ENCODE measurements at regions not wholly inside any gene's neighbourhood (a gene's known extent, or its start where the extent isn't known, plus 50 kb on each side); places are given as distances from the start of the nearest gene placed in this dataset.

DNA sequence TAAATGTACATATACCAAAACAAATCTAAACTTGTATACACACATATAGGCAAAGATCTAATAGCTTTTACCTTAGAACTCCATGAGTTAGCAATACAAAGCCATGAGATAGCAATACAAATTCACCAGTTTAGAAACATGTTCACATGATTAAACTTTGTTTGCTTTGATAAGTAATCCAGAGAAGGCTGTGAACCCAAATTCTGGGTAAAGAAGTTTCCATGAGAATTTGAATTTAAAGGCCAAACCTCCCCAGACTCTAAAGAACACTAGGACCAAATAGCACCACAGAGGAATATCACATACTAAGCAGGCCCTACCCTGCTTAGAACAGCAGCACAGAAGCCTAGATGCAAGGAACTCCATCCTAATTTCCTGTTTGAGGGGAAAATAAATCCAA, 83.7 kb upstream of the TP63 start (continued):
- TF ChIP-seq, protein P1, sequence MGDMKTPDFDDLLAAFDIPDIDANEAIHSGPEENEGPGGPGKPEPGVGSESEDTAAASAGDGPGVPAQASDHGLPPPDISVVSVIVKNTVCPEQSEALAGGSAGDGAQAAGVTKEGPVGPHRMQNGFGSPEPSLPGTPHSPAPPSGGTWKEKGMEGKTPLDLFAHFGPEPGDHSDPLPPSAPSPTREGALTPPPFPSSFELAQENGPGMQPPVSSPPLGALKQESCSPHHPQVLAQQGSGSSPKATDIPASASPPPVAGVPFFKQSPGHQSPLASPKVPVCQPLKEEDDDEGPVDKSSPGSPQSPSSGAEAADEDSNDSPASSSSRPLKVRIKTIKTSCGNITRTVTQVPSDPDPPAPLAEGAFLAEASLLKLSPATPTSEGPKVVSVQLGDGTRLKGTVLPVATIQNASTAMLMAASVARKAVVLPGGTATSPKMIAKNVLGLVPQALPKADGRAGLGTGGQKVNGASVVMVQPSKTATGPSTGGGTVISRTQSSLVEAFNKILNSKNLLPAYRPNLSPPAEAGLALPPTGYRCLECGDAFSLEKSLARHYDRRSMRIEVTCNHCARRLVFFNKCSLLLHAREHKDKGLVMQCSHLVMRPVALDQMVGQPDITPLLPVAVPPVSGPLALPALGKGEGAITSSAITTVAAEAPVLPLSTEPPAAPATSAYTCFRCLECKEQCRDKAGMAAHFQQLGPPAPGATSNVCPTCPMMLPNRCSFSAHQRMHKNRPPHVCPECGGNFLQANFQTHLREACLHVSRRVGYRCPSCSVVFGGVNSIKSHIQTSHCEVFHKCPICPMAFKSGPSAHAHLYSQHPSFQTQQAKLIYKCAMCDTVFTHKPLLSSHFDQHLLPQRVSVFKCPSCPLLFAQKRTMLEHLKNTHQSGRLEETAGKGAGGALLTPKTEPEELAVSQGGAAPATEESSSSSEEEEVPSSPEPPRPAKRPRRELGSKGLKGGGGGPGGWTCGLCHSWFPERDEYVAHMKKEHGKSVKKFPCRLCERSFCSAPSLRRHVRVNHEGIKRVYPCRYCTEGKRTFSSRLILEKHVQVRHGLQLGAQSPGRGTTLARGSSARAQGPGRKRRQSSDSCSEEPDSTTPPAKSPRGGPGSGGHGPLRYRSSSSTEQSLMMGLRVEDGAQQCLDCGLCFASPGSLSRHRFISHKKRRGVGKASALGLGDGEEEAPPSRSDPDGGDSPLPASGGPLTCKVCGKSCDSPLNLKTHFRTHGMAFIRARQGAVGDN (IDR thresholded peaks at IDR 0.05) = no peak
- TF ChIP-seq, protein P2, sequence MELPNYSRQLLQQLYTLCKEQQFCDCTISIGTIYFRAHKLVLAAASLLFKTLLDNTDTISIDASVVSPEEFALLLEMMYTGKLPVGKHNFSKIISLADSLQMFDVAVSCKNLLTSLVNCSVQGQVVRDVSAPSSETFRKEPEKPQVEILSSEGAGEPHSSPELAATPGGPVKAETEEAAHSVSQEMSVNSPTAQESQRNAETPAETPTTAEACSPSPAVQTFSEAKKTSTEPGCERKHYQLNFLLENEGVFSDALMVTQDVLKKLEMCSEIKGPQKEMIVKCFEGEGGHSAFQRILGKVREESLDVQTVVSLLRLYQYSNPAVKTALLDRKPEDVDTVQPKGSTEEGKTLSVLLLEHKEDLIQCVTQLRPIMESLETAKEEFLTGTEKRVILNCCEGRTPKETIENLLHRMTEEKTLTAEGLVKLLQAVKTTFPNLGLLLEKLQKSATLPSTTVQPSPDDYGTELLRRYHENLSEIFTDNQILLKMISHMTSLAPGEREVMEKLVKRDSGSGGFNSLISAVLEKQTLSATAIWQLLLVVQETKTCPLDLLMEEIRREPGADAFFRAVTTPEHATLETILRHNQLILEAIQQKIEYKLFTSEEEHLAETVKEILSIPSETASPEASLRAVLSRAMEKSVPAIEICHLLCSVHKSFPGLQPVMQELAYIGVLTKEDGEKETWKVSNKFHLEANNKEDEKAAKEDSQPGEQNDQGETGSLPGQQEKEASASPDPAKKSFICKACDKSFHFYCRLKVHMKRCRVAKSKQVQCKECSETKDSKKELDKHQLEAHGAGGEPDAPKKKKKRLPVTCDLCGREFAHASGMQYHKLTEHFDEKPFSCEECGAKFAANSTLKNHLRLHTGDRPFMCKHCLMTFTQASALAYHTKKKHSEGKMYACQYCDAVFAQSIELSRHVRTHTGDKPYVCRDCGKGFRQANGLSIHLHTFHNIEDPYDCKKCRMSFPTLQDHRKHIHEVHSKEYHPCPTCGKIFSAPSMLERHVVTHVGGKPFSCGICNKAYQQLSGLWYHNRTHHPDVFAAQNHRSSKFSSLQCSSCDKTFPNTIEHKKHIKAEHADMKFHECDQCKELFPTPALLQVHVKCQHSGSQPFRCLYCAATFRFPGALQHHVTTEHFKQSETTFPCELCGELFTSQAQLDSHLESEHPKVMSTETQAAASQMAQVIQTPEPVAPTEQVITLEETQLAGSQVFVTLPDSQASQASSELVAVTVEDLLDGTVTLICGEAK (IDR thresholded peaks at IDR 0.05; ENCODE audit: borderline replicate concordance) = no peak
- TF ChIP-seq NR2F1 (conservative IDR thresholded peaks at IDR 0.05) = no peak

DNA sequence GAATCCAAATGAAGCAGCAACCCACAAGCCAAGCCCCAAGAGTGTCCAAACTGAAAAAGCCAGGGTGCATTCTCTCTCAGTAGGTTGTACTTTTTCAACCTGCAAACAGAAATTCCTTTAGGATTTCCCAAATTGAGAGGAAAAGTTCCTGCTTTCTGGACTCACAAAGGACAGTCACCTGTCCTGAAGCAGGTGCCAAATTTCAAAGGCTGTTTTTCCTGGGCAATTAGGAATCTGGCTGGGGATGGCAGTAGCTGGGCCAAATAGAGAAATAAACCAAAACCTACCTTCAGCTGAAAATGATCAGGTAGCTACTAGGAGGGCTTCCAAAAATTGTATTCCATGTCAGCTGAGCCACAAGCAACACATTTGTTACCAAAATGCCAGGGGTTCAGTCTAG, 83.1 kb upstream of the TP63 start:
- no peaks in the 10 kb centered on the region for H4K20me1 ChIP-seq (ENCODE audit: control insufficient read depth, insufficient read depth)
- ChIA-PET RAD21 (ENCODE audit: unreplicated experiment) (no interaction called here), POLR2A (no interaction called here), CTCF (no interaction called here), SMC1A (ENCODE audit: uncharacterized antibody, unreplicated experiment) (interaction anchor here (0.8 kb wide), 1 partner anchor 188 kb away, joined by 3 read pairs; no protein-coding TSS in a partner anchor)
- in situ Hi-C loops (cut with MboI) = no loop called here
- H3K79me2 ChIP-seq (ENCODE audit: control insufficient read depth, insufficient read depth, low read length) = no peaks in the 10 kb centered on the region
- H3K4me2 ChIP-seq (ENCODE audit: control insufficient read depth, insufficient read depth) = no peak overlapping the region
- no peaks in the 10 kb centered on the region for H3K36me3 ChIP-seq (ENCODE audit: control insufficient read depth in 2 of 2, insufficient read depth in 2 of 2, low read length in 1 of 2)
- intact Hi-C loops (cut with micrococcal nuclease; ENCODE audit: unreplicated experiment) = no loop called here
- H3K4me3 ChIP-seq = no peak overlapping the region
- no peak overlapping the region for H3K9ac ChIP-seq (ENCODE audit: control insufficient read depth, insufficient read depth, low read length)
- TF ChIP-seq KDM1A (IDR thresholded peaks at IDR 0.05; ENCODE audit: borderline replicate concordance) = no peak
- TF ChIP-seq, protein P3, sequence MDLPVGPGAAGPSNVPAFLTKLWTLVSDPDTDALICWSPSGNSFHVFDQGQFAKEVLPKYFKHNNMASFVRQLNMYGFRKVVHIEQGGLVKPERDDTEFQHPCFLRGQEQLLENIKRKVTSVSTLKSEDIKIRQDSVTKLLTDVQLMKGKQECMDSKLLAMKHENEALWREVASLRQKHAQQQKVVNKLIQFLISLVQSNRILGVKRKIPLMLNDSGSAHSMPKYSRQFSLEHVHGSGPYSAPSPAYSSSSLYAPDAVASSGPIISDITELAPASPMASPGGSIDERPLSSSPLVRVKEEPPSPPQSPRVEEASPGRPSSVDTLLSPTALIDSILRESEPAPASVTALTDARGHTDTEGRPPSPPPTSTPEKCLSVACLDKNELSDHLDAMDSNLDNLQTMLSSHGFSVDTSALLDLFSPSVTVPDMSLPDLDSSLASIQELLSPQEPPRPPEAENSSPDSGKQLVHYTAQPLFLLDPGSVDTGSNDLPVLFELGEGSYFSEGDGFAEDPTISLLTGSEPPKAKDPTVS (IDR thresholded peaks at IDR 0.05; ENCODE audit: low read depth, low read length) = no peak
- TF ChIP-seq SREBF1 (IDR thresholded peaks at IDR 0.05; ENCODE audit: low read length) = no peak
- ATAC-seq (no peak), DNase-seq (ENCODE audit: low read depth, low spot score) (no peak), FAIRE-seq (no peak)
- no peak overlapping the region for H2AFZ ChIP-seq (ENCODE audit: control insufficient read depth, low read depth, low read length)
- no TSS peak for BruUV-seq (replicated peaks)
- no peaks in the 10 kb centered on the region for H3K27me3 ChIP-seq (replicated peaks in 1 of 2; ENCODE audit: control insufficient read depth in 2 of 2, insufficient read depth in 2 of 2, low read length in 1 of 2)
- H3K4me1 ChIP-seq (ENCODE audit: control insufficient read depth, insufficient read depth, low read length) = no peaks in the 10 kb centered on the region
- no peak overlapping the region for H3K27ac ChIP-seq (ENCODE audit: control insufficient read depth, insufficient read depth)
- H3K9me3 ChIP-seq (replicated peaks; ENCODE audit: control insufficient read depth, insufficient read depth, low read length) = peaks cover 23% of the 10 kb centered on the region

All from GM12878 (cell line).